Bronchial epithelial cell (primary cell): ENCODE measurements at regions not wholly inside any gene's neighbourhood (a gene's known extent, or its start where the extent isn't known, plus 50 kb on each side); places are given as distances from the start of the nearest gene placed in this dataset.

ENCODE experiments used
- DNase-seq: peaks from one replicate; pipeline ENCODE4 v3.0.0-alpha.2; 2010; ENCODE audit warnings: low read depth
- FAIRE-seq: peaks from 2 replicates; lab custom pipeline; 2011; peaks lifted over from hg19 to GRCh38; lab: Jason Lieb, UNC
- H3K27me3 ChIP-seq: 2 replicates; pipeline ENCODE4 v1.5.1; 2011; ENCODE audit warnings: low read length; ENCODE audit not compliant: control insufficient read depth, insufficient read depth
- H3K36me3 ChIP-seq: 2 replicates; pipeline ENCODE4 v1.5.1; 2011; ENCODE audit warnings: low read length; ENCODE audit not compliant: control insufficient read depth, insufficient read depth
- H3K4me3 ChIP-seq: 2 replicates; pipeline ENCODE4 v1.5.1; 2011; ENCODE audit warnings: mild to moderate bottlenecking, low read depth, low read length, control low read depth
- CTCF ChIP-seq: IDR thresholded peaks from 2 replicates; pipeline ENCODE4 v1.5.1; 2011; ENCODE audit warnings: mild to moderate bottlenecking, moderate library complexity, low read length, control low read depth, inconsistent platforms; ENCODE audit not compliant: insufficient read depth, severe bottlenecking

DNA sequence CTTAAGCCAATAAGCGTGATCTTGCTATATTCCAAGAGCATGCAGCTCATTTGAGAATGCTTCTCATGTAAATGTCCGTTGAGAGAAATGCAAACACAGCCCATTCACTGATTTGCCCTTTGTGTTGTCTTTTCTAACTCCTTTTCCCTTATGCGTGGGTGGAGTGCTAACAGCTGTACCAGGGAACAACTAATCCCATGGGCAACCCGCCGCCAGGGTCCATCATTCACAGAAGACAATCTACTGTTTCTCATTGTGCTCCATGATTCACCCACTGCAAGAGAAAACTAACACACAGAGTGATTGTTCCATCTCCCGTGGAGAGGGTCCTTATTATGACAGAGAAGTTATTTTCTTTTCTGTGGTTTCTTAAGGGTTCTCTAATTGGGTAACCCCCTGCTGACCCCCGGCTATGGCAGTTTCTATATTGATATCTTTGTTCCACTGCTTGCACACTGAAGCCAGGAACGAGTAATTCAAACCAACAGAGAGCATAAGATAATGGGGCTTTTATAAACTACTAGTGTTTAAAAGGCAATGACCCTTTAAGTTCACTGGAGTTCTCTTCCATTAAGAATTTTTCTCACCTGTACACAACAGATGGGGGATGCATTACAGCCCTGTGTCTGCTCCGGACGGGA, 298.7 kb downstream of the BAMBI start:
- DNase-seq (no peak), FAIRE-seq (no peak)
- Histone ChIP-seq H3K27me3 (no peaks in the 10 kb centered on the region), H3K36me3 (no peaks in the 10 kb centered on the region), H3K4me3 (no peak overlapping the region)
- TF ChIP-seq CTCF, result no peak

DNA sequence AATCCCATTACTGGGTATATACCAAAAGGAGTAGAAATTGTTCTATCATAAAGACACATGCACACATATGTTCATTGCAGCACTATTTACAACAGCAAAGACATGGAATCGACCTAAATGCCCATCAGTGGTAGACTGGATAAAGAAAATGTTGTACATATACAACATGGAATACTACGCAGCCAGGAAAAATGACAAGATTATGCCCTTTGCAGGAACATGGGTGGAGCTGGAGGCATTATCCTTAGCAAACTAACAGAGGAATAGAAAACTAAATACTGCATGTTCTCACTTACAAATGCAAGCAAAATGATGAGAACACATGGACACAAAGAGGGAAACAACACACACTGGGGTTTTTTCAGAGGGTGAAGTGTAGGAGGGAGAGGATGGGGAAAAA, 300.2 kb downstream of the BAMBI start:
- no peak overlapping the region for H3K4me3 ChIP-seq
- no peaks in the 10 kb centered on the region for H3K36me3 ChIP-seq
- FAIRE-seq, result no peak
- no peak for DNase-seq
- no peak for TF ChIP-seq CTCF
- no peaks in the 10 kb centered on the region for H3K27me3 ChIP-seq

DNA sequence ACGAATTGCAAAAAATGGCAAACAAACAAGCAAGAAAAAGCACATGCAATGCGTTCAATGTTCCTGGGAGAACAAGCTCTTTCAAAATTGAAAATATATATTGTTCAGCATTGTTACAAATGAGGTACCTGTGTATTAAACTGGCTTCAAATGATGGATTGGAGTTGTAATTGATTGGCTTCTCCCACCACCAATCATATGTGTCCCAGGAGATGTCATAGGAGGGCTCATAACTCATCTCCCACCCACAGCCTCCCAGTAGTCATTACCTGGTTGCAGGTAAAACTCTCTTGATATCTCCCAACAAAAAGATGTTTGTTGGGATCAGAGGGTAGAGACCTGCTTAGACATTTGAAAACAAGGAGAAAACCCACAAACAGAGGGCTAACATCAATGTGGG, 302.9 kb downstream of the BAMBI start:
- FAIRE-seq, result no peak
- H3K27me3 ChIP-seq, result no peaks in the 10 kb centered on the region
- H3K4me3 ChIP-seq, result no peak overlapping the region
- no peak for DNase-seq
- no peaks in the 10 kb centered on the region for H3K36me3 ChIP-seq
- TF ChIP-seq CTCF, result no peak

DNA sequence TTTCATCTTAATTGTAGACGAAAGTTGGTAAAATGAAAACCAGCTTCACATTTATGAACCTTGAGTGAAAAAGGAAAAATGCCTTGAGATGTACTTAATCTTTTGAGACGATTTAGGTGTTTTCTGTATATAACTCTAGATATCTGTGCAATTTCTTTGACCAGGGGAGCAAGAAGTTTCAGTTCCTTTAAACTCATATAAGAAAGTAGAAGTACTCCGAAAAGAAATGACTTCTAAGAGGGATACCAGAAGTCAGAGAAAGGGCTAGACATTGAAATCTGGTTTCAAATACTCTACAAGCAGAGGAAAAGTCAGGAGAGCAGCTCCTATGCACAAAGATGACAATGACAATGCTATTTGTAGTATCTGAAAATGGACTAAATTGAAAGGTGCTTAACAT, 303.7 kb downstream of the BAMBI start:
- DNase-seq (no peak), FAIRE-seq (no peak)
- no peaks in the 10 kb centered on the region for H3K36me3 ChIP-seq
- no peak overlapping the region for H3K4me3 ChIP-seq
- no peak for TF ChIP-seq CTCF
- no peaks in the 10 kb centered on the region for H3K27me3 ChIP-seq

DNA sequence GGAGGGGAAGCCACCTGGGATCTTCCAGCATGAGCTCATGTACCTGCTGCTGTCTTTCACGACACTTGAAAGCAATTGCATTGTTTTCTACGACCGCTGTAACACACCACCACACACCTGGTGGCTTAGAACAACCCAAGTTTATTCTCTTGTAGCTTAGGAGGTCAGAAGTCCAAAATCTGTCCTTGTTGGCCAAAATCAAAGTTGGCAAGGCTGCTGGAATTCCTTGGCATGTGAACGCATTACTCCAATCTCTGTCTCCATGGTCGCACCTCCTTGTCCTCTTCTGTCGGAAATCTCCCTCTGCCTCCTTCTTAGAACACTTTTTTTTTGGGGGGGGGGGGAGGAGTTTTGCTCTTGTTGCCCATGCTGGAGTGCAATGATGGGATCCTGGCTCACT, 305.7 kb downstream of the BAMBI start:
- no peak for TF ChIP-seq CTCF
- DNase-seq (no peak), FAIRE-seq (no peak)
- Histone ChIP-seq H3K36me3 (no peaks in the 10 kb centered on the region), H3K27me3 (no peaks in the 10 kb centered on the region), H3K4me3 (no peak overlapping the region)

GRCh38 chr10:28983799-28984198, 305.1 kb upstream of the LYZL1 start:
- DNase-seq (no peak), FAIRE-seq (no peak)
- TF ChIP-seq CTCF, result no peak
- no peaks in the 10 kb centered on the region for H3K27me3 ChIP-seq
- H3K36me3 ChIP-seq, result no peaks in the 10 kb centered on the region
- H3K4me3 ChIP-seq, result no peak overlapping the region
